WTC11 (cell line): ENCODE measurements at regions not wholly inside any gene's neighbourhood (a gene's known extent, or its start where the extent isn't known, plus 50 kb on each side); places are given as distances from the start of the nearest gene placed in this dataset.

ENCODE experiments used
- ATAC-seq: fragments of 200-7000 bp; cut with Tn5 transposase; 2 replicates; pipeline ENCODE4 v1.10.0; 2021; ENCODE audit warnings: mild to moderate bottlenecking, moderate library complexity
- CTCF ChIA-PET: fragments of 300-600 bp; sonication (Branson Sonifier 250); formaldehyde crosslinking; loops from one replicate; lab custom pipeline; 2021; ENCODE audit warnings: antibody characterized with exemption; lab: Charles Lee
- POLR2A ChIA-PET: fragments of 350-600 bp; sonication (Branson Sonifier 250); formaldehyde crosslinking; loops from one replicate; lab custom pipeline; 2021; ENCODE audit warnings: antibody characterized with exemption; lab: Charles Lee
- DNase-seq: peaks from one replicate; pipeline ENCODE4 v3.0.0; 2021; ENCODE audit warnings: low spot score
- H3K27ac Mint-ChIP-seq: 2 replicates; pipeline ENCODE4 v1.8.0; 2021; ENCODE audit warnings: mixed read lengths
- H3K27me3 Mint-ChIP-seq: 2 replicates; pipeline ENCODE4 v1.8.0; 2021; ENCODE audit warnings: low read depth, mild to moderate bottlenecking, moderate library complexity, mixed read lengths
- H3K36me3 Mint-ChIP-seq: 2 replicates; pipeline ENCODE4 v1.8.0; 2021; ENCODE audit warnings: mixed read lengths
- H3K4me1 Mint-ChIP-seq: 2 replicates; pipeline ENCODE4 v1.8.0; 2022; ENCODE audit warnings: mixed read lengths
- H3K4me3 Mint-ChIP-seq: 2 replicates; pipeline ENCODE4 v1.8.0; 2021; ENCODE audit warnings: mild to moderate bottlenecking, moderate library complexity, mixed read lengths
- H3K9me3 Mint-ChIP-seq: 2 replicates; pipeline ENCODE4 v1.8.0; 2021; ENCODE audit warnings: mixed read lengths
- AR ChIP-seq: fragments of 250-450 bp; sonication (Bioruptor Pico); IDR thresholded peaks from 2 replicates; pipeline ENCODE4 v1.9.0; 2021; ENCODE audit warnings: mild to moderate bottlenecking
- CREB1 ChIP-seq: sonication (generic); formaldehyde crosslinking; IDR thresholded peaks from 2 replicates; pipeline ENCODE4 v1.8.0; 2023; ENCODE audit warnings: mild to moderate bottlenecking, missing genetic modification reagents
- E2F1 ChIP-seq: sonication (generic); formaldehyde crosslinking; IDR thresholded peaks from 2 replicates; pipeline ENCODE4 v1.8.0; 2022; ENCODE audit warnings: mild to moderate bottlenecking, missing genetic modification reagents
- ESRRA ChIP-seq: sonication (generic); formaldehyde crosslinking; IDR thresholded peaks from 2 replicates; pipeline ENCODE4 v1.8.1; 2022; ENCODE audit warnings: mild to moderate bottlenecking, missing genetic modification reagents, borderline replicate concordance
- IRF1 ChIP-seq: sonication (generic); formaldehyde crosslinking; IDR thresholded peaks from 2 replicates; pipeline ENCODE4 v1.8.0; 2023; ENCODE audit warnings: missing genetic modification reagents
- JAZF1 ChIP-seq: fragments of 250-450 bp; sonication (Bioruptor Pico); IDR thresholded peaks from 2 replicates; pipeline ENCODE4 v1.9.0; 2021; ENCODE audit warnings: moderate library complexity, mild to moderate bottlenecking, inconsistent platforms
- JUN ChIP-seq: sonication (generic); formaldehyde crosslinking; IDR thresholded peaks from 2 replicates; pipeline ENCODE4 v1.8.0; 2023; ENCODE audit warnings: mild to moderate bottlenecking, missing genetic modification reagents
- NFE2L1 ChIP-seq: sonication (generic); formaldehyde crosslinking; IDR thresholded peaks from 2 replicates; pipeline ENCODE4 v1.8.1; 2023; ENCODE audit warnings: missing genetic modification reagents
- NR2C2 ChIP-seq: sonication (generic); formaldehyde crosslinking; IDR thresholded peaks from 2 replicates; pipeline ENCODE4 v1.8.0; 2022; ENCODE audit warnings: mild to moderate bottlenecking, missing genetic modification reagents
- PRRX2 ChIP-seq: fragments of 250-450 bp; sonication (Bioruptor Pico); IDR thresholded peaks from 2 replicates; pipeline ENCODE4 v1.8.0; 2021; ENCODE audit warnings: mild to moderate bottlenecking
- SMAD4 ChIP-seq: sonication (generic); formaldehyde crosslinking; IDR thresholded peaks from 2 replicates; pipeline ENCODE4 v1.8.0; 2022; ENCODE audit warnings: mild to moderate bottlenecking, missing genetic modification reagents
- SP1 ChIP-seq: sonication (generic); formaldehyde crosslinking; conservative IDR thresholded peaks from 2 replicates; pipeline ENCODE4 v1.8.1; 2022; ENCODE audit warnings: missing genetic modification reagents
- TP53 ChIP-seq: sonication (generic); formaldehyde crosslinking; IDR thresholded peaks from 2 replicates; pipeline ENCODE4 v1.8.1; 2023; ENCODE audit warnings: mild to moderate bottlenecking, missing genetic modification reagents
- USF1 ChIP-seq: sonication (generic); formaldehyde crosslinking; IDR thresholded peaks from 2 replicates; pipeline ENCODE4 v1.8.0; 2022; ENCODE audit warnings: mild to moderate bottlenecking, missing genetic modification reagents
- USF2 ChIP-seq: sonication (generic); formaldehyde crosslinking; IDR thresholded peaks from 2 replicates; pipeline ENCODE4 v1.8.1; 2023; ENCODE audit warnings: mild to moderate bottlenecking, missing genetic modification reagents, moderate library complexity
- ZNF121 ChIP-seq: sonication (generic); formaldehyde crosslinking; IDR thresholded peaks from 2 replicates; pipeline ENCODE4 v1.8.0; 2023; ENCODE audit warnings: missing genetic modification reagents
- ZNF281 ChIP-seq: sonication (generic); formaldehyde crosslinking; IDR thresholded peaks from 2 replicates; pipeline ENCODE4 v1.8.0; 2023; ENCODE audit warnings: mild to moderate bottlenecking, missing genetic modification reagents
- ZNF396 ChIP-seq: fragments of 250-450 bp; sonication (Bioruptor Pico); IDR thresholded peaks from 2 replicates; pipeline ENCODE4 v1.8.0; 2021; ENCODE audit warnings: mild to moderate bottlenecking, moderate library complexity, borderline replicate concordance
- ZNF416 ChIP-seq: fragments of 250-450 bp; sonication (Bioruptor Pico); IDR thresholded peaks from 2 replicates; pipeline ENCODE4 v1.9.0; 2021; ENCODE audit warnings: mild to moderate bottlenecking, inconsistent platforms
- ZSCAN18 ChIP-seq: fragments of 250-450 bp; sonication (Bioruptor Pico); IDR thresholded peaks from 2 replicates; pipeline ENCODE4 v2.1.2; 2022; ENCODE audit warnings: mild to moderate bottlenecking, moderate library complexity

GRCh38 chr5:116363780-116364179, 210.8 kb downstream of the SEMA6A start:
- no peak for DNase-seq
- ChIA-PET POLR2A (no interaction called here), CTCF (no interaction called here)
- ATAC-seq = no peak
- peaks cover 7% of the 10 kb centered on the region for H3K4me1 Mint-ChIP-seq
- no peak overlapping the region for H3K4me3 Mint-ChIP-seq
- no peaks in the 10 kb centered on the region for H3K9me3 Mint-ChIP-seq
- no peak overlapping the region for H3K27ac Mint-ChIP-seq
- peaks cover 7% of the 10 kb centered on the region for H3K27me3 Mint-ChIP-seq
- H3K36me3 Mint-ChIP-seq = no peaks in the 10 kb centered on the region
- TF ChIP-seq CREB1 (CRISPR knock-in tag) = no peak
- TF ChIP-seq ZNF281 (CRISPR knock-in tag) = no peak
- TF ChIP-seq SMAD4 (CRISPR knock-in tag) = no peak
- TF ChIP-seq USF1 = no peak
- TF ChIP-seq USF2 (CRISPR knock-in tag) = no peak
- TF ChIP-seq NR2C2 (CRISPR knock-in tag) = no peak
- no peak for TF ChIP-seq NFE2L1 (CRISPR knock-in tag)
- no peak for TF ChIP-seq IRF1 (CRISPR knock-in tag)
- TF ChIP-seq ZSCAN18 (CRISPR knock-in tag) = no peak
- no peak for TF ChIP-seq ZNF121 (CRISPR knock-in tag)
- TF ChIP-seq ZNF416 (CRISPR knock-in tag) = no peak
- no peak for TF ChIP-seq ESRRA
- TF ChIP-seq JAZF1 = no peak
- TF ChIP-seq TP53 = no peak
- TF ChIP-seq SP1 = no peak
- TF ChIP-seq JUN = no peak
- no peak for TF ChIP-seq E2F1 (CRISPR knock-in tag)
- no peak for TF ChIP-seq AR (CRISPR knock-in tag)
- TF ChIP-seq ZNF396 (CRISPR knock-in tag) = no peak
- TF ChIP-seq PRRX2 (CRISPR knock-in tag) = no peak
